ENCODE measurements at regions not wholly inside any gene's neighbourhood (a gene's known extent, or its start where the extent isn't known, plus 50 kb on each side); places are given as distances from the start of the nearest gene placed in this dataset.

- DNase-seq: no peak
- no peaks in the 10 kb centered on the region for H3K27me3 Mint-ChIP-seq
- H3K4me3 Mint-ChIP-seq: no peak overlapping the region
- POLR2A ChIA-PET: no interaction called here
- H3K36me3 Mint-ChIP-seq: no peaks in the 10 kb centered on the region
- peaks cover 5% of the 10 kb centered on the region for H3K9me3 Mint-ChIP-seq
- intact Hi-C loops (cut with micrococcal nuclease): no loop called here
- CTCF ChIA-PET: no interaction called here
- no peaks in the 10 kb centered on the region for H3K4me1 Mint-ChIP-seq (ENCODE audit: low read depth)
- no peak overlapping the region for H3K27ac Mint-ChIP-seq
These were observed 57.1 kb upstream of the KAZN start for GRCh38 chr1:14541348-14541747.

GRCh38 chr1:14543191-14543840, 55.2 kb upstream of the KAZN start:
- Mint-ChIP-seq H3K27me3 (peaks cover 2% of the 10 kb centered on the region), H3K9me3 (peaks cover 5% of the 10 kb centered on the region), H3K27ac (no peak overlapping the region), H3K4me1 (ENCODE audit: low read depth) (no peaks in the 10 kb centered on the region), H3K36me3 (no peaks in the 10 kb centered on the region), H3K4me3 (no peak overlapping the region)
- no peak for DNase-seq
- intact Hi-C loops (cut with micrococcal nuclease): no loop called here
- ChIA-PET POLR2A (no interaction called here), CTCF (no interaction called here)

GRCh38 chr1:14544319-14544718, 54.2 kb upstream of the KAZN start:
- intact Hi-C loops (cut with micrococcal nuclease): no loop called here
- H3K27me3 Mint-ChIP-seq: peaks cover 2% of the 10 kb centered on the region

GRCh38 chr1:14545422-14546025, 53.0 kb upstream of the KAZN start:
- no peaks in the 10 kb centered on the region for H3K36me3 Mint-ChIP-seq
- H3K27ac Mint-ChIP-seq: no peak overlapping the region
- peaks cover 5% of the 10 kb centered on the region for H3K9me3 Mint-ChIP-seq
- POLR2A ChIA-PET: no interaction called here
- H3K4me1 Mint-ChIP-seq (ENCODE audit: low read depth): no peaks in the 10 kb centered on the region
- H3K4me3 Mint-ChIP-seq: no peak overlapping the region
- peaks cover 4% of the 10 kb centered on the region for H3K27me3 Mint-ChIP-seq
- DNase-seq: no peak
- intact Hi-C loops (cut with micrococcal nuclease): no loop called here
- CTCF ChIA-PET: no interaction called here

More at GRCh38 chr1:14544319-14544718, 54.2 kb upstream of the KAZN start:
- ChIA-PET CTCF (no interaction called here), POLR2A (no interaction called here)
- Mint-ChIP-seq H3K36me3 (no peaks in the 10 kb centered on the region), H3K27ac (no peak overlapping the region), H3K9me3 (peaks cover 5% of the 10 kb centered on the region), H3K4me3 (no peak overlapping the region), H3K4me1 (ENCODE audit: low read depth) (no peaks in the 10 kb centered on the region)
- no peak for DNase-seq

GRCh38 chr1:14546416-14546815, 52.1 kb upstream of the KAZN start:
- no peak overlapping the region for H3K4me3 Mint-ChIP-seq
- DNase-seq: no peak
- H3K36me3 Mint-ChIP-seq: no peaks in the 10 kb centered on the region
- no peaks in the 10 kb centered on the region for H3K4me1 Mint-ChIP-seq (ENCODE audit: low read depth)
- ChIA-PET POLR2A (no interaction called here), CTCF (no interaction called here)
- H3K27me3 Mint-ChIP-seq: peaks cover 4% of the 10 kb centered on the region
- intact Hi-C loops (cut with micrococcal nuclease): no loop called here
- no peak overlapping the region for H3K27ac Mint-ChIP-seq
- peaks cover 5% of the 10 kb centered on the region for H3K9me3 Mint-ChIP-seq
